Large intestine (tissue), 3 donors: ENCODE measurements at regions not wholly inside any gene's neighbourhood (a gene's known extent, or its start where the extent isn't known, plus 50 kb on each side); places are given as distances from the start of the nearest gene placed in this dataset.

ENCODE experiments used
- DNase-seq, 2 donors: peaks; one replicate each; pipeline versions ENCODE4 v3.0.0 to v3.0.0-alpha.2; 2013
- H3K27ac ChIP-seq: one replicate; pipeline ENCODE4 v1.5.1; 2013; ENCODE audit warnings: low read length
- H3K27me3 ChIP-seq: 2 replicates; pipeline ENCODE4 v1.6.1; 2013; ENCODE audit warnings: low read length; ENCODE audit not compliant: control insufficient read depth, insufficient read depth
- H3K36me3 ChIP-seq: 2 replicates; pipeline ENCODE4 v1.6.1; 2013; ENCODE audit warnings: low read length; ENCODE audit not compliant: control insufficient read depth, insufficient read depth
- H3K4me1 ChIP-seq: one replicate; pipeline ENCODE4 v1.6.1; 2013; ENCODE audit warnings: low read length; ENCODE audit not compliant: control insufficient read depth, insufficient read depth
- H3K4me3 ChIP-seq: one replicate; pipeline ENCODE4 v1.5.1; 2013; ENCODE audit warnings: low read length
- H3K9me3 ChIP-seq: one replicate; pipeline ENCODE4 v1.6.1; 2013; ENCODE audit warnings: mild to moderate bottlenecking, low read depth, low read length, moderate library complexity; ENCODE audit not compliant: control insufficient read depth
- WGBS: methylation state at CpG from one replicate; pipeline ENCODE4 v1.1.5; 2013; ENCODE audit warnings: low lambda C conversion rate; ENCODE audit not compliant: insufficient coverage; 5-methylcytosine and 5-hydroxymethylcytosine counted together

DNA sequence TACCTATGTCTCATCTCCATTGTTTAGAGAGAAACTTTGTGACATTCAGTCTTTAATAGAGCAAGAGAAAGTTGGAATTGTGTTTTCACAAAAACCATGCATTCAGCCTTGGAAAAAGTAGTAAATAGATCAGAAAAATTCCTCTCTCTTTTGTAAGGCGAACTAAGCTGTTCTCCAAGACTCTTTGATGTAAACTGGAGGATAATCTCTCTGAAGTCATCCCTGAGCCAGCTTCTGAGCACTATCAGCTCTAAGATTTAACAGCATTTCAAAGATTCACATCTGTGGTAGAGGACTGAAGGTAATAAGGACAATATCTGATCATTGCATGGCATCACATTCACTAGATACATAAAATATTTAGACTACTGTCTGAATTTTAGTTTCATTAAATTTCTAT is 904.6 kb upstream of the ATXN8OS start:
- Histone ChIP-seq H3K4me3 (no peak overlapping the region), H3K4me1 (no peaks in the 10 kb centered on the region), H3K36me3 (no peaks in the 10 kb centered on the region), H3K27ac (no peak overlapping the region), H3K9me3 (no peaks in the 10 kb centered on the region), H3K27me3 (no peaks in the 10 kb centered on the region)
- DNase-seq, result no peak
- no CpG with 5 or more reads among the region's 1 CpG for WGBS

DNA sequence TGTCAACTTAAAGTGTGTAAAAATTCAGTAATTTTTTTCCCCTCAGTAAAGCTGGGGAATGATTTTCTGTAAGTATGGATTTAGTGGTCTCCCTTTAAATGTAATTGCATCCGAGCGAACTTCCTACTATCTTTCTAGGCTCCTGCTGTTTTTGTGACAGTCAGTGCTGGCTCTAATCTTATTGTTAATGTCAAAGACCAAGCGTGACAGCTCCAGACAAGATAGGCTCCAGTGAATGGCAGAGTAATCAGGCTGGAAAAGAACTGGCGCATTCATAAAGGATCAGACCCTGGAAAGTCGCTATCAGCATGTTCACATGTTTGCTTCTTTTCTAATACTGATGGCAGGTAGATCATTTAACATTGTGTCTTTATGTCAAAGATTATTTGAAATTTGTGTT is 908.0 kb upstream of the ATXN8OS start:
- WGBS, result 24% methylated on average over 3 of the region's 5 CpGs
- no peaks in the 10 kb centered on the region for H3K4me1 ChIP-seq
- H3K36me3 ChIP-seq, result no peaks in the 10 kb centered on the region
- H3K9me3 ChIP-seq, result no peaks in the 10 kb centered on the region
- DNase-seq, result no peak
- no peak overlapping the region for H3K4me3 ChIP-seq
- H3K27me3 ChIP-seq, result no peaks in the 10 kb centered on the region
- no peak overlapping the region for H3K27ac ChIP-seq

DNA sequence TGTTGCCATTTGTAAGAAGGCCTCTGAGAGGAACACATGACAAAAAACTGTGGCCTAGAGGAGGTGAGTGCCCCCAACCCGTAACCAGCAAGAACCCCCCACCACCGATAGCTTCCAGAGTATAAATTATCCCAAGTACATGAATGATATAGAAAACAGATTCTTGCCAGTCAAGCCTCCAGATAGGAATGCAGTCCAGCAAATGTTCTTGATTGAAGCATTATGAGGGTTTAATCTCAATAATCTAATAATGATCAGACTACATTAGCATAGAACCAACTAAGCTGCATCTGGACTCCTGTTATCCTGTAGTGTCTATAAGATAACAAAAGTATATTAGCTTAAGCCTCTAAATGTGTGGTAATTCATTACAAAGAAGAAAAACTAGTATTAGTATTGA is 908.9 kb upstream of the ATXN8OS start:
- H3K27me3 ChIP-seq, result no peaks in the 10 kb centered on the region
- H3K4me1 ChIP-seq, result no peaks in the 10 kb centered on the region
- H3K9me3 ChIP-seq, result no peaks in the 10 kb centered on the region
- WGBS, result no CpG with 5 or more reads among the region's 2 CpGs
- H3K4me3 ChIP-seq, result no peak overlapping the region
- H3K27ac ChIP-seq, result no peak overlapping the region
- no peaks in the 10 kb centered on the region for H3K36me3 ChIP-seq
- DNase-seq, result no peak

DNA sequence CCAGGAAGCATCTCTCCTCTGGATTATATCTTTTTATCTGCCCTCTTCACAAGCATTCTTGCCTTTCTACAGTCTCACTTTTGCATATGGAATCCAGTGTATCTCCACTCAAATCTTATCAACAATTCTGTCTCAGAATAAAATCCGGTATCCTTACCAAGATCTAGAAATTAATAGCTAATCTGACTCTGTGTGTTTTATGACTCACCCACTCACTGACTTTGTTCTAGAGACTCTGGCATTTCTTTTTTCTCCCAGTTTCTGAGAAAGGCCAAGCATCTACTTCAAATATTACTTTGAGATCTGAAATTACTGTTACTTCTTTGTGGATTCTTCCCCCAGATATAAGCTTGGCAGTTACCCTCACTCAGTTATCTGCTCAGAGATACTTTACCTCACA is 913.5 kb upstream of the ATXN8OS start:
- Histone ChIP-seq H3K27me3 (no peaks in the 10 kb centered on the region), H3K4me3 (no peak overlapping the region), H3K27ac (no peak overlapping the region), H3K9me3 (no peaks in the 10 kb centered on the region), H3K36me3 (no peaks in the 10 kb centered on the region), H3K4me1 (no peaks in the 10 kb centered on the region)
- WGBS, result no CpG with 5 or more reads among the region's 1 CpG
- no peak for DNase-seq

DNA sequence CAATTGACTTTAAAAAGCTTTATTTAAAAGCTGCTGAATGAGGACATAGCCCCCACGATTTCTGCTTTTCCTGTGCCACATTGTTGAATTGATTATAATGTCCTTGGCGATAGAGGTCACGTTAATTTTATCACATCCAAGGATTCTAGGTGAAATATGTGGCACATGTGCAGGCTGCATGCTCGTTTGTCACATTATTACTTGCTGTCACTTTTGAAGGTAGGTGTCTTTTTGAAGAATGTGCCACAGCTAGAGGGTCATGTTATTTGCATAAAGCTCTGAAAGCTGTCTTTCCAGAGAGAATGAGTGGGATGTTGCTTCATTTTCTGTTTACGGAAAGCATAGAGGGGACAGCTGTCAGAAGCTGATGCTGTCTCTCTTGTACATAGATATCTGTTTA is 927.6 kb upstream of the ATXN8OS start:
- WGBS, result 80% methylated on average over 1 of the region's 5 CpGs
- no peak overlapping the region for H3K4me3 ChIP-seq
- H3K27me3 ChIP-seq, result no peaks in the 10 kb centered on the region
- no peaks in the 10 kb centered on the region for H3K4me1 ChIP-seq
- DNase-seq, result no peak
- H3K36me3 ChIP-seq, result no peaks in the 10 kb centered on the region
- no peaks in the 10 kb centered on the region for H3K9me3 ChIP-seq
- H3K27ac ChIP-seq, result no peak overlapping the region

DNA sequence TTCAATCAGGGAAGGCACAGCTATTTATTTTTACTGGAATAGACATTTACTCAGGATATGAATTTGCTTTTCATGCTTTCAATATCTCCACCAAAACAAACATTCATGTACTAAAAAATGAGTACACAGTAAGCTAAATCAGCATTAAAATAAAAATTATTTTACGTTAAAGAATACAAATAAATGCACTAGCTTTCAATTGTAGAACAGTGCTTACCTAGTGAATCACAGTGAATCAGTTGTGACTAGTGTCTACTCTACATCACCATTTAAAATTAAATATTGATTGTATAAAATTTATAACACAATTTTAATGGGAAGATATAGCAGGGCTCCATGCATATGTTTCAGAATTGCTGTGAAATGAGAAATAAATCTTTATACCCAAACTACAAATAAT is 929.6 kb upstream of the ATXN8OS start:
- Histone ChIP-seq H3K4me3 (no peak overlapping the region), H3K27me3 (no peaks in the 10 kb centered on the region), H3K27ac (no peak overlapping the region), H3K36me3 (no peaks in the 10 kb centered on the region), H3K9me3 (no peaks in the 10 kb centered on the region), H3K4me1 (no peaks in the 10 kb centered on the region)
- WGBS, result 60% methylated on average over 1 of the region's 1 CpG
- DNase-seq, result no peak

DNA sequence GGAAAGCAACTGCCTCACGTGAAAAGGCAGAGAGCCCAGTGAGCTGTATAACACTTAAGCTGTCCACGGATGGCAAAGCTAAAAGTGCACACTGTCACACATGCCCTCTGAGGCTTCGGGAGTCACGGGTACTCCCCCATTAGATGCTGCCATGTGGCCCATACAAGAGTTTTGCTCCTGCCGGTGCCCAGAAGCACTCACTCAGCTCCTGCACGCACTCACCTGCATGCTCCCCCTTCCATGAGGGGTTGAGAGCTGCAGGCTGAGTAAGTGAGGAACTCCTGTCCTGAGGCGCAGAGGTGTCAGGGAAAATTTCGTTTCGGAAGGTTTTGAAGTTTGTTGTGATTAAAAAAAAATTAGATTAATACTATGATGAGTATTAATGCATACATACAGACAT is 939.2 kb upstream of the ATXN8OS start:
- no peaks in the 10 kb centered on the region for H3K4me1 ChIP-seq
- H3K27me3 ChIP-seq, result no peaks in the 10 kb centered on the region
- H3K4me3 ChIP-seq, result no peak overlapping the region
- WGBS, result 83% methylated on average over 2 of the region's 9 CpGs
- no peaks in the 10 kb centered on the region for H3K36me3 ChIP-seq
- DNase-seq, result no peak
- H3K27ac ChIP-seq, result no peak overlapping the region
- H3K9me3 ChIP-seq, result no peaks in the 10 kb centered on the region

DNA sequence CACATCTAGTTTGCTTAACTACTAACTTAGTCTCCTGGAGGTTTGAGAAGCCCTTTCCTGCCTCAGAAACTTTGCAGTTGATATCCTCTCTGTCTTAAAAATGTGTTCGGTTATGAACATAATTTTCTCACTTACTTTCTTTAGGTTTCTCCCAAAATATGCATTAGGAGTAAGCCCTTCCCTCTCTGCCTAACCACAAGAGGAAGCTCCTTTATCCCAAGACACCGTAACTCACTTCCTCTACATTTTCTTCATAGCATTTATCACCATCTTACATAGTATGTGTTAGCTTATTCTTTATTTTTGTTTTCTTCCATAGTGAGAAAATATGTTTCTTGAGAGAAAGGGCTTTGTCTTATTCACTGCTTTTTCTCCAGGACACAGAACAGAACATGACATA is 952.5 kb upstream of the ATXN8OS start:
- H3K4me1 ChIP-seq, result no peaks in the 10 kb centered on the region
- no peaks in the 10 kb centered on the region for H3K9me3 ChIP-seq
- no peaks in the 10 kb centered on the region for H3K36me3 ChIP-seq
- 73% methylated on average over 2 of the region's 2 CpGs for WGBS
- no peak for DNase-seq
- H3K4me3 ChIP-seq, result no peak overlapping the region
- H3K27ac ChIP-seq, result no peak overlapping the region
- no peaks in the 10 kb centered on the region for H3K27me3 ChIP-seq

DNA sequence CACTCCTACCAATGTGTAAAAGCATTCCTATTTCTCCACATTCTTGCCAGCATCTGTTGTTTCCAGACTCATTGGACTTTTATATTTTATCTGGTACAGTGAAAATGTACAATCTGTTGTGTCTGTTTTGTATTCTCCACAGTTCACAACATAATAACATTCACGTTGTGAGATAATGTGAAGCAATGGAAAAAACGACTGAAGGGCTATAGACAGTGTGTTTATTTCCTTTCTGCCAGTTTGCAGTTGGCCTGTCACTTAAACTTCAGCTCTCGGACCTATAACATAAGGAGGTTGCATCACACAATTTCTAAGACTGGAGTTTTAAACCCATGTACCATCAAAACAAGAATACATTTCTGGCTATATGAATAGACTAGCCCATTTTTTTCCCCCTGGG is 965.5 kb upstream of the ATXN8OS start:
- no peaks in the 10 kb centered on the region for H3K4me1 ChIP-seq
- no peaks in the 10 kb centered on the region for H3K36me3 ChIP-seq
- H3K9me3 ChIP-seq, result no peaks in the 10 kb centered on the region
- no peak overlapping the region for H3K4me3 ChIP-seq
- DNase-seq, result no peak
- no CpG with 5 or more reads among the region's 3 CpGs for WGBS
- no peak overlapping the region for H3K27ac ChIP-seq
- no peaks in the 10 kb centered on the region for H3K27me3 ChIP-seq

DNA sequence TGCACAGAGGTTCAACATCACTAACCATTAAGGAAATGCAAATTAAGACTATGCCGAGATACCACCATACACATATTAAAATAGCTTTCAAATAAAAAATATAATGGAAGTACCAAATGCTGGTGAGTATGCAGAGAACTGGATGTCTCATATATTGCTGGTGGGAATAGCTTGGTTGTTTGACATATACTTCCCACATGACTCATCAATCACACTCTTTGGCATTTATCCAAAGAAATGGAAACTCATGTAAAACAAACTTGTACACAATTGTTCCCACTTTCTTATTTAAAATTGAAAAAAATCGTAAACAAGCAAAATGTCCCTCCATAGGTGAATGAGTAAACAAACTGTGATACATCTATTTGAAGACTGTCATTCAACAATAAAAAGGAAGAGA is 982.6 kb upstream of the ATXN8OS start:
- H3K36me3 ChIP-seq, result no peaks in the 10 kb centered on the region
- H3K9me3 ChIP-seq, result no peaks in the 10 kb centered on the region
- no peak overlapping the region for H3K27ac ChIP-seq
- no peaks in the 10 kb centered on the region for H3K27me3 ChIP-seq
- no peak overlapping the region for H3K4me3 ChIP-seq
- H3K4me1 ChIP-seq, result no peaks in the 10 kb centered on the region
- 91% methylated on average over 1 of the region's 2 CpGs for WGBS
- no peak for DNase-seq

DNA sequence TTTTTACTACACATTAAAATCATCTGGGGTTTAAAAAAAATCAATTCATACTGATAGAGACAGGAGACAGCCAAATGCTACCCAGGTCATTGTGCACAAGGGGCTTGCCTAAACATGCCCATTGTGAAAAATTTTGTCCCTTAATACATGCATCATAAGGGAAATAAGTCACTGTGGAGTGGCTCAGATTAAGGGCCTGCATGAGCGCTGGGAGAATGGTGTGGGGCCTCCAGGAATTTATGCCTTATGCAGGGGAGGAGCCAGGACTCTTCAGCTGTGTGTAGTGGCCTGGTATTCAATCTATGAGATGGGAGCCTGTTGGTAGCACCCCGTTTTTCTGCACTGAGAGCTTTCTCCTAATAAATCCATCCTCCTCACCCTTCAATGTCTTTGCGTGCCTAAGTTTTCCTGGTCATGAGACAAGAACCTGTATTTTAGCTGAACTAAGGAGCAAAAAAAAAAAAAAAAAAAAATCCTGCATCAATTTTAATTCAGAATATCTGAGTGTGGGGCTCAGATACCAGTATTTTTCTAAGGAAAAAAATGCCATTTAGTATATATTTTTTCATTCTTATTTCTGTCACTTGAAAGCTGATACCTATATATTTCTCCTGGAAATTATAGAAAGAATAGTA is 997.6 kb upstream of the ATXN8OS start:
- 100% methylated on average over 1 of the region's 3 CpGs for WGBS
- Histone ChIP-seq H3K9me3 (peaks cover 3% of the 10 kb centered on the region), H3K27me3 (no peaks in the 10 kb centered on the region), H3K4me3 (no peak overlapping the region), H3K36me3 (no peaks in the 10 kb centered on the region), H3K27ac (no peak overlapping the region), H3K4me1 (no peaks in the 10 kb centered on the region)
- no peak for DNase-seq
